Suprapubic skin (tissue), 4 donors: ENCODE measurements at regions not wholly inside any gene's neighbourhood (a gene's known extent, or its start where the extent isn't known, plus 50 kb on each side); places are given as distances from the start of the nearest gene placed in this dataset.

ENCODE experiments used
- CTCF ChIP-seq, 2 donors: fragments of 200-600 bp in 1 of 2; fragments of 450-650 bp in 1 of 2; sonication (generic) in 1 of 2; IDR thresholded peaks; one replicate each; pipeline ENCODE4 v1.5.1; 2016 to 2019; ENCODE audit warnings: antibody characterized with exemption in 2 of 2, mild to moderate bottlenecking in 1 of 2, moderate library complexity in 1 of 2
- EP300 ChIP-seq: sonication (generic); formaldehyde crosslinking; IDR thresholded peaks from one replicate; pipeline ENCODE4 v1.6.1; 2017; ENCODE audit warnings: antibody characterized with exemption
- POLR2A ChIP-seq, 2 donors: fragments of 450-650 bp; IDR thresholded peaks; one replicate each; pipeline ENCODE4 v1.6.1; 2017; ENCODE audit warnings: antibody characterized with exemption in 2 of 2, mild to moderate bottlenecking in 2 of 2, moderate library complexity in 2 of 2
- POLR2AphosphoS5 ChIP-seq, 3 donors: sonication (generic); formaldehyde crosslinking; IDR thresholded peaks; one replicate each; pipeline ENCODE4 v1.6.1; 2017; ENCODE audit warnings: antibody characterized with exemption in 3 of 3

GRCh38 chr20:23295934-23296333 lies 54.7 kb upstream of the NXT1 start:
- no peak for TF ChIP-seq CTCF (IDR thresholded peaks at IDR 0.05)
- TF ChIP-seq EP300, result no peak
- TF ChIP-seq POLR2A (IDR thresholded peaks at IDR 0.05), result no peak
- no peak for TF ChIP-seq POLR2AphosphoS5 (IDR thresholded peaks at IDR 0.05)
